ENCODE measurements at regions not wholly inside any gene's neighbourhood (a gene's known extent, or its start where the extent isn't known, plus 50 kb on each side); places are given as distances from the start of the nearest gene placed in this dataset.

GRCh38 chr18:40066368-40066767, 1888.7 kb upstream of the PIK3C3 start:
- no peak for DNase-seq

- no peak for DNase-seq
Measured at GRCh38 chr18:40063488-40063887, 1891.5 kb upstream of the PIK3C3 start.

GRCh38 chr18:40061086-40061485, 1893.9 kb upstream of the PIK3C3 start:
- DNase-seq: no peak

- DNase-seq: no peak
Measured at GRCh38 chr18:40060562-40060961, 1894.5 kb upstream of the PIK3C3 start.

GRCh38 chr18:40058811-40059570, 1896.0 kb upstream of the PIK3C3 start:
- no peak for DNase-seq

GRCh38 chr18:40056079-40056692, 1898.8 kb upstream of the PIK3C3 start:
- DNase-seq: no peak

- no peak for DNase-seq
Measured at GRCh38 chr18:40055262-40055661, 1899.8 kb upstream of the PIK3C3 start.

GRCh38 chr18:40049716-40050115, 1905.3 kb upstream of the PIK3C3 start:
- DNase-seq: no peak

- no peak for DNase-seq
Measured at GRCh38 chr18:40048886-40049650, 1906.0 kb upstream of the PIK3C3 start.

- DNase-seq: no peak
Measured at GRCh38 chr18:40048253-40048652, 1906.8 kb upstream of the PIK3C3 start.

GRCh38 chr18:40046596-40046995, 1908.4 kb upstream of the PIK3C3 start:
- DNase-seq: no peak

GRCh38 chr18:40041951-40042350, 1913.1 kb upstream of the PIK3C3 start:
- no peak for DNase-seq

- no peak for DNase-seq
Measured at GRCh38 chr18:40040574-40040973, 1914.5 kb upstream of the PIK3C3 start.

GRCh38 chr18:40037356-40037755, 1917.7 kb upstream of the PIK3C3 start:
- DNase-seq: no peak

- DNase-seq: no peak
Measured at GRCh38 chr18:40036861-40037260, 1918.2 kb upstream of the PIK3C3 start.

GRCh38 chr18:40035966-40036365, 1919.1 kb upstream of the PIK3C3 start:
- DNase-seq: no peak

GRCh38 chr18:40032076-40032475, 1923.0 kb upstream of the PIK3C3 start:
- DNase-seq: no peak

GRCh38 chr18:40031435-40031834, 1923.6 kb upstream of the PIK3C3 start:
- DNase-seq: no peak

GRCh38 chr18:40019797-40020392, 1935.1 kb upstream of the PIK3C3 start:
- DNase-seq: no peak

GRCh38 chr18:40018266-40018665, 1936.8 kb upstream of the PIK3C3 start:
- no peak for DNase-seq

- no peak for DNase-seq
Measured at GRCh38 chr18:40017021-40017420, 1938.0 kb upstream of the PIK3C3 start.

- no peak for DNase-seq
Measured at GRCh38 chr18:40016405-40016804, 1938.6 kb upstream of the PIK3C3 start.

GRCh38 chr18:40013001-40013609, 1941.9 kb upstream of the PIK3C3 start:
- no peak for DNase-seq
